ENCODE measurements at regions not wholly inside any gene's neighbourhood (a gene's known extent, or its start where the extent isn't known, plus 50 kb on each side); places are given as distances from the start of the nearest gene placed in this dataset.

- TF ChIP-seq ZHX1 (CRISPR knock-in tag; IDR thresholded peaks at IDR 0.05; ENCODE audit: low read depth) (no peak), ZNF687 (CRISPR knock-in tag; IDR thresholded peaks at IDR 0.05) (no peak), ZNF510 (CRISPR knock-in tag; IDR thresholded peaks at IDR 0.05; ENCODE audit: low read depth) (no peak), HNRNPL (IDR thresholded peaks at IDR 0.05; ENCODE audit: low read depth, low read length) (no peak), MAFF (IDR thresholded peaks at IDR 0.05; ENCODE audit: low read depth, low read length) (0 out of 2 replicates have a peak, but pooled peaks have one; percentile 26), LRRFIP1 (CRISPR knock-in tag; conservative IDR thresholded peaks at IDR 0.05) (no peak), SIN3A (IDR thresholded peaks at IDR 0.05; ENCODE audit: borderline replicate concordance, low read depth, low read length) (no peak), CERS6 (CRISPR knock-in tag; IDR thresholded peaks at IDR 0.05) (no peak), SCMH1 (CRISPR knock-in tag; IDR thresholded peaks at IDR 0.05; ENCODE audit: borderline replicate concordance) (no peak), SRY (CRISPR knock-in tag; IDR thresholded peaks at IDR 0.05) (no peak), ZNF646 (CRISPR knock-in tag; IDR thresholded peaks at IDR 0.05) (no peak), SP1 (IDR thresholded peaks at IDR 0.05) (no peak), SP1 (CRISPR knock-in tag; IDR thresholded peaks at IDR 0.05) (no peak)
Measured at GRCh38 chr12:24080465-24080864, 131.0 kb upstream of the SOX5 start (continued).

Measured in HepG2 (cell line).